GM12878 (cell line): ENCODE measurements at regions not wholly inside any gene's neighbourhood (a gene's known extent, or its start where the extent isn't known, plus 50 kb on each side); places are given as distances from the start of the nearest gene placed in this dataset.

Source experiments
- ATAC-seq: fragments of 200-7000 bp; cut with Tn5 transposase; 3 replicates; pipeline ENCODE4 v1.9.1; 2020; ENCODE audit warnings: mild to moderate bottlenecking, moderate library complexity
- BruUV-seq: library from RNA; stranded (reverse); fragments of 400-500 nt; replicated peaks from 2 replicates; lab custom pipeline; 2021; lab: Mats Ljungman, UMichigan
- CTCF ChIA-PET: fragments of 300-600 bp; sonication (Branson Sonifier 250); formaldehyde crosslinking; extraction: SDS; loops from one replicate; lab custom pipeline; 2021; ENCODE audit warnings: inconsistent platforms; lab: Yijun Ruan, JAX
- POLR2A ChIA-PET: fragments of 350-600 bp; formaldehyde crosslinking; extraction: SDS; loops from one replicate; lab custom pipeline; 2021; ENCODE audit warnings: inconsistent platforms; lab: Charles Lee
- RAD21 ChIA-PET: fragments of 300-600 bp; sonication (Branson Sonifier 250); formaldehyde crosslinking; loops from one replicate; lab custom pipeline; 2023; ENCODE audit warnings: antibody characterized with exemption; ENCODE audit not compliant: unreplicated experiment; lab: Charles Lee
- SMC1A ChIA-PET: fragments of 300-600 bp; sonication (Branson Sonifier 250); formaldehyde crosslinking; loops from one replicate; lab custom pipeline; 2023; ENCODE audit not compliant: unreplicated experiment, uncharacterized antibody; lab: Charles Lee
- DNase-seq: peaks from one replicate; pipeline ENCODE4 v3.0.0-alpha.2; 2011; ENCODE audit warnings: low read depth, low spot score
- FAIRE-seq: peaks from 3 replicates; lab custom pipeline; 2011; peaks lifted over from hg19 to GRCh38; lab: Jason Lieb, UNC
- H2AFZ ChIP-seq: 2 replicates; pipeline ENCODE4 v1.6.0; 2011; ENCODE audit warnings: low read depth, low read length, control low read depth; ENCODE audit not compliant: control insufficient read depth
- H3K27ac ChIP-seq: 2 replicates; pipeline ENCODE4 v1.5.1; 2011; ENCODE audit warnings: control low read depth; ENCODE audit not compliant: control insufficient read depth, insufficient read depth
- H3K27me3 ChIP-seq, 2 experiments: replicated peaks in 1 of 2; 2 replicates each; pipeline versions ENCODE4 v1.6.0 to v1.6.1; 2011; ENCODE audit warnings: low read length in 1 of 2; ENCODE audit not compliant: control insufficient read depth in 2 of 2, insufficient read depth in 2 of 2
- H3K36me3 ChIP-seq, 2 experiments: 2 replicates each; pipeline ENCODE4 v1.5.1; 2011; ENCODE audit warnings: low read length in 1 of 2; ENCODE audit not compliant: control insufficient read depth in 2 of 2, insufficient read depth in 2 of 2
- H3K4me1 ChIP-seq: 2 replicates; pipeline ENCODE4 v1.6.1; 2011; ENCODE audit warnings: mild to moderate bottlenecking, low read length, moderate library complexity, mixed read lengths; ENCODE audit not compliant: control insufficient read depth, insufficient read depth
- H3K4me2 ChIP-seq: 2 replicates; pipeline ENCODE4 v1.6.0; 2011; ENCODE audit warnings: control low read depth; ENCODE audit not compliant: control insufficient read depth, insufficient read depth
- H3K4me3 ChIP-seq: fragments of 200-600 bp; sonication (generic); 2 replicates; pipeline ENCODE4 v1.5.1; 2016
- H3K79me2 ChIP-seq: 2 replicates; pipeline ENCODE4 v1.6.0; 2011; ENCODE audit warnings: low read length; ENCODE audit not compliant: control insufficient read depth, insufficient read depth
- H3K9ac ChIP-seq: 2 replicates; pipeline ENCODE4 v1.8.0; 2011; ENCODE audit warnings: low read length, control low read depth, mixed read lengths; ENCODE audit not compliant: control insufficient read depth, insufficient read depth
- H3K9me3 ChIP-seq: replicated peaks from 3 replicates; pipeline ENCODE4 v1.5.1; 2011; ENCODE audit warnings: mild to moderate bottlenecking, low read length; ENCODE audit not compliant: control insufficient read depth, insufficient read depth
- H4K20me1 ChIP-seq: 2 replicates; pipeline ENCODE4 v1.6.0; 2011; ENCODE audit not compliant: control insufficient read depth, insufficient read depth
- ATF7 ChIP-seq: fragments of 450-650 bp; IDR thresholded peaks from 2 replicates; pipeline ENCODE4 v1.6.1; 2016; ENCODE audit warnings: low read depth, mild to moderate bottlenecking
- CBFB ChIP-seq: IDR thresholded peaks from 2 replicates; pipeline ENCODE4 v1.6.1; 2016; ENCODE audit warnings: antibody characterized with exemption, low read depth
- CBX3 ChIP-seq: fragments of 200-600 bp; sonication (generic); IDR thresholded peaks from 2 replicates; pipeline ENCODE4 v1.6.1; 2016; ENCODE audit warnings: low read depth, borderline replicate concordance
- CREB1 ChIP-seq: IDR thresholded peaks from 2 replicates; pipeline ENCODE4 v1.6.1; 2012; ENCODE audit warnings: low read depth, mild to moderate bottlenecking, inconsistent platforms
- CREM ChIP-seq: IDR thresholded peaks from 2 replicates; pipeline ENCODE4 v1.6.1; 2014; ENCODE audit warnings: antibody characterized with exemption, low read depth
- DPF2 ChIP-seq: fragments of 450-650 bp; IDR thresholded peaks from 2 replicates; pipeline ENCODE4 v1.6.1; 2017; ENCODE audit warnings: mild to moderate bottlenecking
- EED ChIP-seq: sonication (generic); IDR thresholded peaks from 2 replicates; pipeline ENCODE4 v1.6.1; 2016; ENCODE audit warnings: antibody characterized with exemption, low read depth
- FOXM1 ChIP-seq: IDR thresholded peaks from 2 replicates; pipeline ENCODE4 v1.6.1; 2012; ENCODE audit warnings: low read depth, mild to moderate bottlenecking, inconsistent platforms, low read length, moderate library complexity
- GABPA ChIP-seq: IDR thresholded peaks from 2 replicates; pipeline ENCODE4 v1.6.1; 2014; ENCODE audit warnings: antibody characterized with exemption, low read depth, mild to moderate bottlenecking, inconsistent platforms
- JUNB ChIP-seq: IDR thresholded peaks from 2 replicates; pipeline ENCODE4 v1.6.1; 2016; ENCODE audit warnings: antibody characterized with exemption, mild to moderate bottlenecking
- MEF2A ChIP-seq: IDR thresholded peaks from 2 replicates; pipeline ENCODE4 v1.6.1; 2011; ENCODE audit warnings: low read depth, mild to moderate bottlenecking, low read length, moderate library complexity; ENCODE audit not compliant: insufficient read depth
- MTA2 ChIP-seq: fragments of 450-650 bp; IDR thresholded peaks from 2 replicates; pipeline ENCODE4 v1.6.1; 2016; ENCODE audit warnings: low read depth, mild to moderate bottlenecking, moderate library complexity
- NFIC ChIP-seq: IDR thresholded peaks from 2 replicates; pipeline ENCODE4 v1.6.1; 2012; ENCODE audit warnings: low read depth, mild to moderate bottlenecking, inconsistent platforms, low read length, moderate library complexity
- POLR2AphosphoS5 ChIP-seq: IDR thresholded peaks from 2 replicates; pipeline ENCODE4 v1.6.1; 2011; ENCODE audit warnings: mild to moderate bottlenecking, low read length, inconsistent platforms
- RFX5 ChIP-seq: IDR thresholded peaks from 2 replicates; pipeline ENCODE4 v1.6.1; 2011; ENCODE audit warnings: low read depth, low read length, improper control_type of control experiment
- RUNX3 ChIP-seq: IDR thresholded peaks from 2 replicates; pipeline ENCODE4 v1.6.1; 2012; ENCODE audit warnings: low read length, inconsistent platforms
- SREBF1 ChIP-seq: IDR thresholded peaks from 2 replicates; pipeline ENCODE4 v1.6.1; 2012; ENCODE audit warnings: mild to moderate bottlenecking, low read length
- SUPT20H ChIP-seq: IDR thresholded peaks from 2 replicates; pipeline ENCODE4 v1.6.1; 2011; ENCODE audit warnings: low read depth, mild to moderate bottlenecking, low read length, moderate library complexity, borderline replicate concordance; ENCODE audit not compliant: control insufficient read depth
- WGBS: methylation state at CpG from one replicate; pipeline ENCODE4 v1.1.6; 2016; ENCODE audit warnings: low lambda C conversion rate; ENCODE audit not compliant: insufficient replicate concordance, insufficient coverage; ENCODE audit errors: missing lambda C conversion rate; 5-methylcytosine and 5-hydroxymethylcytosine counted together
- in situ Hi-C: fragments of 300-500 bp; cut with MboI; formaldehyde crosslinking; loops from 9 replicates; pipeline ENCODE4 v1.14.3; 2018; ENCODE audit warnings: mixed read lengths
- intact Hi-C: fragments of 100-400 bp; cut with micrococcal nuclease; formaldehyde crosslinking; loops from one replicate; pipeline ENCODE4 v1.14.2; 2022; ENCODE audit not compliant: unreplicated experiment
- TF ChIP-seq, protein P1 (sequence below): fragments of 450-650 bp; formaldehyde crosslinking; IDR thresholded peaks from 2 replicates; pipeline ENCODE4 v1.4.0; 2022; ENCODE audit warnings: mild to moderate bottlenecking, moderate library complexity
- TF ChIP-seq, protein P2 (sequence below): fragments of 450-650 bp; IDR thresholded peaks from 2 replicates; pipeline ENCODE4 v1.6.1; 2017; ENCODE audit warnings: antibody characterized with exemption, mild to moderate bottlenecking, moderate library complexity

DNA sequence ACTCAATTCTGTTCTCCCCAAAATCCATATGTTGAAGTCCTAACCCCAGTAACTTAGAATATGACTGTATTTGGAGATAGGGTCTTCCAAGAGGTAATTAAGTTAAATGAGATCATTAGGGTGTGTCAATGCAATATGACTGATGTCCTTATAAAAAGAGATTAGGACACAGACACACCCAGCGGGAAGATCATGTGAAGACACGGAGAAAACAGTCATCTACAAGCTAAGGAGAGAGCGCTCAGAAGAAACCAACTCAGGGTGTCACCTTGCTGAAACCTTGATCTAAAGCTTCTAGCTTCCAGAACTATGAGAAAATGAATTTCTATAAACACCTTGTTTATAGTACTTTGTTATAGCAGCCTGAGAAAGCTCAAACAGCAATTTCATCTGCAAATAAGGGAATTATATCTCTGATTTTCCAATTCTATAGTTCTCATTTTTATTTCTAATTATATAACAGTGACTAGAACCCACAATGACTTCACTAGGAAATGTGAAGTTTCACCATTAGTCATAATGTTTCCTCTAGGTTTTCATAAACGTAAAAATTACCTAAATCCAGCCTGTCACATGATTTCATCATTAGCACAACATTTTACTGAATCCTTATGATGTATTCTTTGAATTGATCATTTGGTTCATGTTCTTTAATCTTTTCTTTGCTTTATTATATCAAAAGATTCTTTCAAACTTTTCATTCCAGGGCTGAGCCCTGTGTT, 459.1 kb upstream of the MDFIC2 start:
- no peak for DNase-seq
- no peaks in the 10 kb centered on the region for H3K4me1 ChIP-seq
- H3K4me2 ChIP-seq = no peak overlapping the region
- BruUV-seq = no TSS peak
- ChIA-PET CTCF (no interaction called here), POLR2A (no interaction called here), SMC1A (no interaction called here), RAD21 (interaction anchor here (0.5 kb wide), 1 partner anchor 185 kb away, joined by 4 read pairs; no protein-coding TSS in a partner anchor)
- no peak for TF ChIP-seq SUPT20H
- TF ChIP-seq CREB1 = peak; percentile 44; the same call in 1 of the 2 replicates
- TF ChIP-seq CREM = peak; percentile 52; the same call in 1 of the 2 replicates
- TF ChIP-seq DPF2 = no peak
- peak; percentile 62; the same call in 1 of the 2 replicates for TF ChIP-seq NFIC
- TF ChIP-seq JUNB = peak; percentile 79
- 0 out of 2 replicates have a peak, but pooled peaks have one; percentile 15 for TF ChIP-seq ATF7
- no peak for TF ChIP-seq EED
- peak; percentile 19; the same call in 1 of the 2 replicates for TF ChIP-seq FOXM1
- no peak for TF ChIP-seq MTA2
- no peak for TF ChIP-seq SREBF1
- TF ChIP-seq, protein P1, sequence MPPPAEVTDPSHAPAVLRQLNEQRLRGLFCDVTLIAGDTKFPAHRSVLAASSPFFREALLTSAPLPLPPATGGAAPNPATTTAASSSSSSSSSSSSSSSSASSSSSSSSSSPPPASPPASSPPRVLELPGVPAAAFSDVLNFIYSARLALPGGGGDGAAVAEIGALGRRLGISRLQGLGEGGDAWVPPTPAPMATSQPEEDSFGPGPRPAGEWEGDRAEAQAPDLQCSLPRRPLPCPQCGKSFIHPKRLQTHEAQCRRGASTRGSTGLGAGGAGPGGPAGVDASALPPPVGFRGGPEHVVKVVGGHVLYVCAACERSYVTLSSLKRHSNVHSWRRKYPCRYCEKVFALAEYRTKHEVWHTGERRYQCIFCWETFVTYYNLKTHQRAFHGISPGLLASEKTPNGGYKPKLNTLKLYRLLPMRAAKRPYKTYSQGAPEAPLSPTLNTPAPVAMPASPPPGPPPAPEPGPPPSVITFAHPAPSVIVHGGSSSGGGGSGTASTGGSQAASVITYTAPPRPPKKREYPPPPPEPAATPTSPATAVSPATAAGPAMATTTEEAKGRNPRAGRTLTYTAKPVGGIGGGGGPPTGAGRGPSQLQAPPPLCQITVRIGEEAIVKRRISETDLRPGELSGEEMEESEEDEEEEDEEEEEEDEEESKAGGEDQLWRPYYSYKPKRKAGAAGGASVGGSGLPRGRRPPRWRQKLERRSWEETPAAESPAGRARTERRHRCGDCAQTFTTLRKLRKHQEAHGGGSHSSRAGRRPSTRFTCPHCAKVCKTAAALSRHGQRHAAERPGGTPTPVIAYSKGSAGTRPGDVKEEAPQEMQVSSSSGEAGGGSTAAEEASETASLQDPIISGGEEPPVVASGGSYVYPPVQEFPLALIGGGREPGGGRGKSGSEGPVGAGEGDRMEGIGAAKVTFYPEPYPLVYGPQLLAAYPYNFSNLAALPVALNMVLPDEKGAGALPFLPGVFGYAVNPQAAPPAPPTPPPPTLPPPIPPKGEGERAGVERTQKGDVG (CRISPR knock-in tag) = no peak
- TF ChIP-seq POLR2AphosphoS5 = no peak
- TF ChIP-seq RUNX3 = peak; percentile 52; the same call in 1 of the 2 replicates
- 0 out of 2 replicates have a peak, but pooled peaks have one; percentile 16 for TF ChIP-seq GABPA
- TF ChIP-seq RFX5 = no peak
- 0 out of 2 replicates have a peak, but pooled peaks have one; percentile 14 for TF ChIP-seq MEF2A
- no peak for TF ChIP-seq CBX3
- TF ChIP-seq CBFB = no peak
- TF ChIP-seq, protein P2, sequence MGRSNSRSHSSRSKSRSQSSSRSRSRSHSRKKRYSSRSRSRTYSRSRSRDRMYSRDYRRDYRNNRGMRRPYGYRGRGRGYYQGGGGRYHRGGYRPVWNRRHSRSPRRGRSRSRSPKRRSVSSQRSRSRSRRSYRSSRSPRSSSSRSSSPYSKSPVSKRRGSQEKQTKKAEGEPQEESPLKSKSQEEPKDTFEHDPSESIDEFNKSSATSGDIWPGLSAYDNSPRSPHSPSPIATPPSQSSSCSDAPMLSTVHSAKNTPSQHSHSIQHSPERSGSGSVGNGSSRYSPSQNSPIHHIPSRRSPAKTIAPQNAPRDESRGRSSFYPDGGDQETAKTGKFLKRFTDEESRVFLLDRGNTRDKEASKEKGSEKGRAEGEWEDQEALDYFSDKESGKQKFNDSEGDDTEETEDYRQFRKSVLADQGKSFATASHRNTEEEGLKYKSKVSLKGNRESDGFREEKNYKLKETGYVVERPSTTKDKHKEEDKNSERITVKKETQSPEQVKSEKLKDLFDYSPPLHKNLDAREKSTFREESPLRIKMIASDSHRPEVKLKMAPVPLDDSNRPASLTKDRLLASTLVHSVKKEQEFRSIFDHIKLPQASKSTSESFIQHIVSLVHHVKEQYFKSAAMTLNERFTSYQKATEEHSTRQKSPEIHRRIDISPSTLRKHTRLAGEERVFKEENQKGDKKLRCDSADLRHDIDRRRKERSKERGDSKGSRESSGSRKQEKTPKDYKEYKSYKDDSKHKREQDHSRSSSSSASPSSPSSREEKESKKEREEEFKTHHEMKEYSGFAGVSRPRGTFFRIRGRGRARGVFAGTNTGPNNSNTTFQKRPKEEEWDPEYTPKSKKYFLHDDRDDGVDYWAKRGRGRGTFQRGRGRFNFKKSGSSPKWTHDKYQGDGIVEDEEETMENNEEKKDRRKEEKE = no peak
- intact Hi-C loops (no loop called here), in situ Hi-C loops (no loop called here)
- H3K9ac ChIP-seq = no peak overlapping the region
- no peaks in the 10 kb centered on the region for H4K20me1 ChIP-seq
- WGBS = 21% methylated on average over 4 of the region's 4 CpGs
- H3K27ac ChIP-seq = no peak overlapping the region
- no peaks in the 10 kb centered on the region for H3K9me3 ChIP-seq
- no peak overlapping the region for H2AFZ ChIP-seq
- H3K36me3 ChIP-seq = no peaks in the 10 kb centered on the region
- ATAC-seq = peak; percentile 35
- H3K27me3 ChIP-seq = no peaks in the 10 kb centered on the region
- no peaks in the 10 kb centered on the region for H3K79me2 ChIP-seq
- H3K4me3 ChIP-seq = no peak overlapping the region
- FAIRE-seq = no peak
